Activated T-helper 1 cell treated with Interleukin-2 at 50 U/mL for 16 hours (primary cell): ENCODE measurements at regions not wholly inside any gene's neighbourhood (a gene's known extent, or its start where the extent isn't known, plus 50 kb on each side); places are given as distances from the start of the nearest gene placed in this dataset.
"Not testable (repeated sequence)": the region's sequence is repeated elsewhere in the genome, so short reads cannot be mapped to it uniquely, and the experiment has no call there.

Experiments used
- DNase-seq: peaks from one replicate; pipeline ENCODE4 v3.0.0-alpha.2; 2020; ENCODE audit warnings: low read depth

DNA sequence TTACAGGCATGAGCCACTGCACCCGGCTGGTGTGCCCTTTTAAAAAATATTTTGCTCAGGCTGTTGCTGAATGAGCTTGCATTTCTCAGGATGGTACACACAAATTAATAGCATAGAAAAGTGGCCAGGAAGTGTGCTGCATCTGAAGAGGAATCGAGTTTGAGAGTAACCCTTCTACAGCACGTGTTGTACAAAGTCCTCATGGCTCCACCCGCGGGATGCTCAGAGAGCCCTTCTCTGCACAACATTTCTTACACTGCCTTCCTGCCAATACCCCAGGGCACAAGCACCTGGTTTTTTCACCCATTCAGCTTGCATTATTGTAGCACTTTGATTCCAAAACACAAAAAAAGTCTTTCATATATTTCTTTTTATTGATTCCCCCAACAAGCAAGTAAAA, 90.1 kb upstream of the NEDD4L start:
- no peak for DNase-seq

DNA sequence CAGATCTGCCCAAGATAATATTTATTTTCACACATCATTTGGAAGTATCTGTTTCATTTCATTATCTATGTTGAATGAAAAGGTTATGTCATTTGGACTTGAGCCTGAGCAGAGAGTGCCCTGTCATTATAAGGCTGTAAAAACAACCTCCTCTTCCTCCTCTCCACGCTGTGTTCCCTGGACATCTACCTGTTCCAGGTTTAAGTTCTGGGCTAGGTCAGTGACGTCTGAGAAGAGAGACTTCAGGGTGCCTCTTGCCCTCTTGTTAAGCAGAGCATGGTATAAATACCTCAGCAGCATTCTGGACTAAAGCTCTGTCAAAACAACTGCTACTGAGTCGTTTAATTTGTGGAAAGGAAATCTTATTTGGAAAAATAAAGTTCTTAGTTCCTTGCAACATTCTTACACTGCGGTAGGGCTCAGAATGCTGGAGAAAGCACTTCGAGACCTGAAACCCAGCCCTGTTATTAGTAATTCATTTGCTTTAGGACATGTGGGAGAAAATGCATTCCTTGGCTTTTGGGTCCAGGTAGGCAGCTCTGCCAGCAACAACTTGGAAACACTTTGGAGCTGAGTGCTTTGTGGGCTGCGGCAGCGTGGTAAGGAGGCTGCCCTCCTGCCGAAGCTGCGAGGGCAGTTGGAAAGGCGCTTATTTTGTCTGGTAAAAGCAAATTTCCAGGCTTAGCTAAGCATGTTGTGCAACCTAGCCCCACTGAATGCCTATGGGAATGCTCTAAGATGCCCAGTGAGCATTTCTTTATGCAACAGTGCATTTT, 91.8 kb upstream of the NEDD4L start:
- DNase-seq = no peak

DNA sequence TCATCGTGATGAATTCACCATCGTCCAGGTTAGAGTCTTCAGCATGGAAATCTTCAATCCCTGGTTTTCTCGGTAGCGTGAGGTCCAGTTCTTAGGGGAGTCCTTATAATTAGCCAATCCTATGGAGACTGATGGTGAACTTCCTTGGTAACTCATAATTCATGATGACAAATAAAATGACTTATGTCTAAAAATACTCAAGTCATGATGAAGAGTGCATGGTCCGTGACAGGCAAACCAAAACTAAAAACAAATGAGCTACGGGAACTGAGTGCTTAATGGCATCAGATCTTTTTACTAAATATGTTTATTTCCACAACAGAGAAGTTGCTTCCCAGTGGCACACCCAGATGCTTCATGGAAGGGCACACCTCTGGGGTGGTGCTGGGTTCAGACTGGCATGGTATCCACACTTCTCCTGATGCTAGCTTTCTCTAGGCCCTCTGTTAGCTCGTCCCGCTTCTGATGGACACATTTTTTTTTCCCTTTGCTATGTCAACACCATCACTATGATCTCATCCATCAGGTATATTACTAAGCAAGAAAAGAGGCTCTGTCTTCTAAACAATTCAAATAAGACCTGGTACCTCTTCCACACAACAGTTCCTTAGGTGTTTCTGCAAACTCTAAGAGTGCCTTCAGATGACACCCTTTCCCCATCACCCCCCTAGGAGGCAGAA, 92.8 kb upstream of the NEDD4L start:
- no peak for DNase-seq

DNA sequence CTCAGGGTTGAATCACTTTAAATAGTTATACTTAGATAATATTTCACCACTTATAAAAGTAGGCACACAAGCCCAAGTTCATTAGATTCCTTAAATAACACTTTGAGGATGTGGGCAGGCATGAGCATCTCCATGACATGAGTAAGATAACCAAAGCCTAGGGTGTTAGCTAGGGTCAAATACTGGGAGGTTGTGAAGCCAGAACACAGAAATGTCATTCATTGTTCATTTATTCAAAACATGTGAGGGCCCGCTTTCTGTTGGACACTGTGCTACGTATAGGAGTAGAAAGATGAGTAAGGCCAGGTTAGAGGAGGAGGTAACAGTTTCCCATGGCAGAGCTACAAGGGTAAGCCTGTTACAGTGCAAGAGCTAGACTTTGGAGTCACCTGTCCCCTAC, 93.5 kb upstream of the NEDD4L start:
- DNase-seq = no peak

DNA sequence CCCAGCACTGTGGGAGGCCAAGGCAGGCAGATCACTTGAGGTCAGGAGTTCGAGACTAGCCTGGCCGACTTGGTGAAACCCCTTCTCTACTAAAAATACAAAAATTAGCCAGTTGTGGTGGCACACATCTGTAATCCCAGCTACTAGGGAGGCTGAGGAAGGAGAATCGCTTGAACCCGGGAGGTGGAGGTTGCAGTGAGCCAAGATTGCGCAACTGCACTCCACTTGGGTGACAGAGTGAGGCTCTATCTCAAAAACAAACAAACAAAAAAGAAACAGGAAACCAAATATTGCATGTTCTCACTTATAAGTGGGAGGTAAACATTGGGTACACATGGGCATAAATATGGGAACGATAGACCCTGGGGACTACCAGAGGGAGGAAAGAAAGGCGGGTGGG, 94.7 kb upstream of the NEDD4L start:
- not testable (repeated sequence) for DNase-seq

DNA sequence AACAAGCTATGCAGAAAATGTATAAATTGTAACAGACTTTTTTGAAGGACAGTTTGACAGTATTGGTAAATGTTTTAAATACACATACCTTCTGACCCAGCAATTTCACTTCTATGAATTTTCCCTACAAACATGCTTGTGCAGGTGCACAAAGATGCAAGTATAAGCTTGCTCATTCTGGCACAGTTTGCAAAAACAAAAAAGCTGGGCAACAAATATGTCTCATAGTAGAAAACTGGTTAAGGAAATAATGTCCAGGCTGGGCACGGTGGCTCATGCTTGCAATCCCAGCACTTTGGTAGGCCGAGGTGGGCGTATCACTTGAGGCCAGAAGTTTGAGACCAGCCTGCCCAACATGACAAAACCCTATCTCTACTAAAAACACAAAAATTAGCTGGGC, 96.9 kb upstream of the NEDD4L start:
- DNase-seq = no peak

DNA sequence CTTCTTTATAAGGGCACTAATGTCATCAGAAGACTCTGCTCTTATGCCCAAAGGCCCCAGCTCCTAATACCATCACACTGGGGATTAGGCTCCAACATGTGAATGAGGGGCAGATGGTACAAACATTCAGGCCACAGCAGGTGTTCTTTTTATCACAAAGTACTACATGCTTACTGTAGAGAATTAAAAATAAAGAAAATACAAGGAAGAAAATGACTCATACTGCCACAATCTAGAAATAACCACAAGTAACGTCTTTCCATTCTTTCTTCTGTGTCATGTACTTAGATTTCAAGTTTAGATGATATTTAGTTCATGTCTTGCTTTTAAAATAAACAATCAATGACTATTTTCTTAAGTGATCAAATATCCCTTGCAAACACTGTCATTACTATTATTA, 100.3 kb upstream of the NEDD4L start:
- no peak for DNase-seq

DNA sequence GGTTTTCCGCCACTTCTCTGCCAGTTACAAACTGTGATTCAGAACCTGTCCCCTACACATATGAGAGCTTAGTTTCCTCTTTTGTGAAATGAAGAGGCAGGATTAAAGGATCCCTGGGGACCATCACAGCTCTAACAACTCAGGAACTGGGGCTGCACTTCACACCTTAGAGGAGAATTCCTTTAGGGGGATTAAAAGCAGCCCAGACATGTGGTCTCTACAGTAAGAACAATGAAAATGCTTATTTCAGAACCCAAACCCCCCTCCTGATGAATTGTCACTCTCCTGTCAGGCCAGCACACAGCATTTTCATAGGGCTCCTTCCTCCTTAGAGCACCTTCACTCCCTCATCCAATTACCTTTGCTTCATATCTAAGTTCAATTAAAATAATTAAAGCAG, 101.5 kb upstream of the NEDD4L start:
- DNase-seq = no peak

DNA sequence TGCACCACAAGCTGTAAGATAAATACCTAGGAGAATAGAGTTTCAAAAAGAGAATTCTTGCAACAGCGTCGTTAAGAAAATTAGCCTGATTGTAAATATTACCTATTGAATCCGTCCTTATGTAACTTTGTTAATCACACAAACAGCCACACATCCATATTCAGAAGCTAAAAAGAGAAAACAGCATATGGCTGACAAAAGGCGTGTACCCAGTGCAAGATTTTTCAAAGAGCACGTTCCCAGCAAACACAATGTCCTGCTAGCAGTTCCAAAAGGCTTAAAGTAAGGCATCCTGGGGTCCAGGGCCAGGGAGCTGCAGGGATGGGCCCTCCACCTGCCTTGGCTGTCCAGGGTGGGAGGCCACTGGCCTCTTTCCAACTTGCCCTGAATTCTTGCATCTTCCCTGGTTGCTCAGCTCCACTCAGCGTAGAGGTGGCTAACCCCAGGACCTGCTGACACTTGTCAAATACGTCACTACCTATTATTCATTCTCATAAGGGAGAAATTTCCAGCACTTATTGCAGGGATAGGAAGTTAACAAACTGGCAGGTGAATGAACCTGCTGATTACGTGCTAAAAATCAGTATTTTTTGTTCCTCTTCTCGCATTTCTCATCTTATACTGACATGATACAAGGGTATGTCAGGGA, 102.1 kb upstream of the NEDD4L start:
- DNase-seq = no peak

DNA sequence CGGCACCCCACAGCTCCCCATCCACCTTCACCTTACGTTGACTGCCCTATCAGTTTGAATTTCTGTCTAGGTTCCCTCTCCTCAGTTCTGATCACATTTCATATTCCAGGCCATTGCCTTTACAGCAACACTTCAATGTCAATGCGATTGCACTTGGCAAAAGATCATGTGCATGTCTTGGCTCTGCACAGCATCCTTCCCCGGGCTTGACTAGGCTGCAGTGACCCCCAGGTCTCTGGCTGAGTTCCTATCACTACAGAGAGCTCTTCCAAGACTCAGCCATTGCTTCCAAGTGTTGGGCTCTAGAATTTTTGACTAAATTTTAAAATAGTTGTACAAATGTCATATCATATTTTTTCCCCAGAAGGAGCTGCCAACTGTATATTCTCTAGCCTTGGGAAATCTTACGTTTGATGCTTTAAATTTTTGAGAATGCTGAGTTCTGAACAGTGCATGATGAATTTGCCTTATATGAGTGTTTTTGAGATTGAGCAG, 103.8 kb upstream of the NEDD4L start:
- DNase-seq = no peak

DNA sequence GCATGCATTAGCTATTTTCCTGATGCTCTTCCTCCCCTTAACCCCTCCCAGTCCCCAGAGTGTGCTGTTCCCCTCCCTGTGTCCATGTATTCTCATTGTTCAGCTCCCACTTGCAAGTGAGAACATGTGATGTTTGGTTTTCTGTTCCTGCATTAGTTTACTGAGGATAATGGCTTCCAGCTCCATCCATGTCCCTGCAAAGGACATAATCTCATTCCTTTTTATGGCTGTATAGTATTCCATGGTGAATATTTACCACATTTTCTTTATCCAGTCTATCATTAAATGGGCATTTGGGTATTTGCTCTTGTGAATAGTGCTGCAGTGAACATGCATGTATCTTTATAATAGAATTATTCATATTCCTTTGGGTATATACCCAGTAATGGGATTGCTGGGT, 109.7 kb upstream of the NEDD4L start:
- DNase-seq = not testable (repeated sequence)

DNA sequence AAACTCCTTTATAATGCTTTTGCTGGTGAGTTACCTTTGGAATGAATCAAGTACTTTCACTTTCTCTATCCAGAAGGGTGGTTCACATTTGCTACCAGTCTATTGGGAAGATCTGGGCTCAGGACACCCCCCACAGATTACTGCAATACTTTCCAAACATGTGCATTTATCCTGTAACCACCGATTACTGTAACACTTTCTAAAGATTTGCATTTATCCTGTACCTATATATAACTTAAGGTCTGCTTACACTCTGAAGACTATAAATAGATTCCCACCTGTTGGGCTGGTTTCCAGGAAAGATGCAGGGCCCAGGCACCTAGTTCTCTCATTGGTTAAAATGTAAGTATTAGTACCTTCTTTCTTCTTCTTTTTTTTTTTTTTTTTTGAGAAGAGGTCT, 113.0 kb upstream of the NEDD4L start:
- DNase-seq = no peak

DNA sequence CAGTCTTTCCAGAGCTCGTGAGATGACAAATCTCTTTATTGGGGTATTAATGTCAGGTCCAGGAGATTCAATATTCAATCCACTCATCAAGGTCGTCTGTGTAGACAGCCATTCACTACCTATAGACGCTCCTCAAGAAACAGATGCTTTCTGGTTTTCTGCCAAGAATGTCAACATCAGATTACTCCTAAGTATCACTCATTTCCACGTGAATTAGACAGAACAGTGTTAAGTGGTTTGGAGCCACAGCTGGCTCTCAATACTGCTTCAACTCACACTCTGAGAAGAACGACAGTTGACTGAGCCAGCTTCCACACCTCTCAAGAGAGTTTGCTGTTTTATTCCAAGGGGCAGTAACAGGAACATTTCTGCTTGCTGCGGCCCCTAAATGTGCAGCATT, 113.5 kb upstream of the NEDD4L start:
- DNase-seq = no peak

DNA sequence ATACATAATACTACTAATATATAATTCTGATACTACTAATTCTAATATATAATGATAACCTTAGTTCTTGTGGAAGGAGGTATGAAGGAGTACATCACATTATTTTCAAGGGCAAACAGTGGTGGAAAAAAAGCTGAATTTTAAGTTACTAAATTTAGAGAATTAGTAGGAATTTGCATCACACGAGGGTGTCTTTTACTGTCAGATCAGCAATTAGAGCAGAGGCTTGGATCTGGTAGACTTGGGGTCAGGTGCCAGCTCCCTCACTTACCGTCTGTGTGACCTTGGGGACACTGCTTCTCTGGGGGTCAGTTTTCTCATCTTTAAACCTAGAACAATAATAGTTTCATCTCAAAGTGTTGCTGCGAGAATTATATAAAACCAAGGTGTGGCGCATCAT, 114.1 kb upstream of the NEDD4L start:
- DNase-seq = no peak

DNA sequence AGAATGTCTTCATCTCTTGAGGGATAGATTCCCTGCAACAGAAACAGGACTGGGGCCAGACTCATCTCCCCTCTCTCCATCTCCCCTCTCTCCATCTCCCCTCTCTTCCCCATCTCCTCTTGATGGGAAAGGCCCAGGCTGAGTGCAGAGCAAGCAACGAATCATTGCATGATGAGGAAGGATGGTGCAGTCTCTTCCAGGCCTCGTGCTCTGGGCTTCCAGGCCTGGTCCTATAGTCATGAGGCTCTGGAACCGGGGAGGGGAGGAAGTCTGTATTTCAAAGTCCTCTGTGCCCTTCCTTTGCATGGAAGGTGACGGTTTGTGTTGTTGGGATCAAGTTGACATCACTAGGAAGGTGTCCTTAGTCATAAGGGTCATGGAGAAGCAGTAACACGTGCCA, 115.6 kb upstream of the NEDD4L start:
- DNase-seq = no peak

DNA sequence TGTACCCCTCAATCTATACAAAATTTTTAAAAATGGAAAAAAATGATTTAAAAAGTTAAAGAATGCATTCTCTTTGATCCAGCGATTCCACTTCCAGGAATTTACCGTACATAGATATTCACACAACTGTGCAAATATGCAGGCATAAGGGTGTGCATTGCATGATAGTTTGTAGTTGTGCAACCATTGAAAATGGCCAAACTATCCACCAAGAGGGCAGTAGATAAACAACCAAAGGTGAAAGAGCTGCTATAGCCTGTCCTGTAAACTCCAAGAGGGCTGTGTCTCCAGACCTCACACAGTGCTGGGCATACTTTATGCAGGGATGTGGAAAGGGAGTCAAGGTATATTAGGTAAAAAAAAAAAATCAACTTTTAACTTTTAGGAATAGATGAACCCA, 116.5 kb upstream of the NEDD4L start:
- no peak for DNase-seq

DNA sequence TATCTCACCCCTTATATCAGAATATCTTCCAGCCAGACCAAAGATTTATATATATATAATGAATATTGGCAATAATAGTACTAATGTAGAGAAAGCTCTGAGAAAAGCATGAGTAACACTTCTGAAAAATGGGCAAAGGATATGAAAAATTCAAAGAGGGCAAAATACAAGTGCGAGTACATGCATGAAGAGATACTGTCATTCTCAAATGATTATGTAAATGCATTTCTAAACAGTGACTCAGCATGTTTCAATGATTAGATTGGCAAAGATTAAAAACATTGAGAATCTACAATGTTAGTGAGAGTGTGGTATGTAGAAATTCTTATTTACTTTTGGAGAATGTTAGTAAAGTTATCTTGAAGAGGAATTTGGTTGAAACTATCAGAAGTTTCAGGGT, 118.3 kb upstream of the NEDD4L start:
- DNase-seq = no peak

DNA sequence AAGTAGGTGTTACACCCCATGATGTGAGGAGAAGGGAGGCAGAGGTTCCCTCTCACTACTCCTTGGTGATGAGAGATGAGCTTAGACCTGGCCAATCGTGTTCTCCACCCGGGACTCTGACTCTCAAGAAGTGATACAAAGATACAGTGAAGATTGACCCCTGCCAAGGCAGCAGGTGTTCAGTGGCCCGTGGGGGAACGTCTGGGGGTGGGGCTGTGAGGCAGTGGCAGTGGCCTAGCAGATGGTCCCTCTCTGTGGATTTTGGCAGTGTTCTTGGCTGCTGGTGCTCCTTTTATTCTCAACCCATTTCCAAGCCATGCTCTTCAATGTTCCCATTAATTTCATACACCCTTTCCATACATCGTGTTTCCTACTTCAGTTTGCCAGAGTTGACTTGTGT, 120.4 kb upstream of the NEDD4L start:
- no peak for DNase-seq

DNA sequence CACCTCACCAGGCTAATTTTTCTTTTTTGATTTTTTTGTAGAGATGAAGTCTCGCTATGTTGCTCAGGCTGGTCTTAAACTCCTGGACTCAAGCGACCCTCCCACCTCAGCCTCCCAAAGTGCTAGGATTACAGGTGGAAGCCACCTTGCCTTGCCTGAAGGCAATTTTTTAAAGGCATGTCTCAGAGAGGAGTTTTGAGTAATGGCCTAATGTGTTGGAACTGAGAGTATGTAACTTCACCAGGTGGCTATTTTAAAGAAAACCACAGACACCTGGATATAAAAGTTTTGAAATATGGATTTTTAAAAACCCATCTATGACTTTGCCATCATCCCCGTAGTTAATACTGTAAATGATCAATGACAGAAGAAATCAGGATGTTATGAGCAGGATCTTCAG, 119.8 kb upstream of the ATP8B1 start:
- DNase-seq = no peak

DNA sequence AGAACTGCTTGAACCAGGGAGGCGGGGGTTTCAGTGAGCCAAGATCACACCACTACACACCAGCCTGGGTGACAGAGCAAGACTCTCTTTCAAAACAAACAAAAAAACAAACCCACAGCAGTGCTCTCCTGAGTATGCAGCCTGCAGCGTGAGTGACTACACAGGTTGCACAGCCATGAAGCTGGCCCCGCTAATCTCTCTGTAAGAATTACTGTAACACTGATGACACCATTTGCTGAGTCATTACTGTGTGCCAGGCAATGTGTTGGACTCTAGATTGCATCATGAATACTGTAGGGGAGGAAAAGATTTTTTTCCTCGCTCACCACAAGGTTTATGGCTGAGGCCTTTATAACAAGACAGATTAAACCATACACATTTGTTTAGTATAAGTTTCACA, 118.6 kb upstream of the ATP8B1 start:
- no peak for DNase-seq

DNA sequence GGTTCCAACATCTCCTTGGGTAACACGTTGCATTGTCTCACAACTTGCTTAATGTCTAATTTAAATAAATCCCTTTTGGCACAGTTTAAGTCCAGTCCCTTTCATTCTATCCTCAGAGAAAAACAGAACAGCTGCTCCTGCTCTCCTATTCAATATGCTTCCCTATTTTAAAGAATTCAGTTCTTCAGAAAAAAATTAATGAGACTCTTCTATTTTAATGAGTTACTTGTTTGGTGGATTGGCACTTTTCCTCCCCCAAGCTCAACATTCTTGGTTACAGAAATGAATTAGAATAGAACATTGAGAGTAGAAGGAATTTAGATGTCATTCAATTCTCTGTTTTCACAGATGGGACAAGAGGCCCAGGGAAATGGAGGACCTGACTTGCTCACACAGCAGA, 116.9 kb upstream of the ATP8B1 start:
- DNase-seq = no peak

DNA sequence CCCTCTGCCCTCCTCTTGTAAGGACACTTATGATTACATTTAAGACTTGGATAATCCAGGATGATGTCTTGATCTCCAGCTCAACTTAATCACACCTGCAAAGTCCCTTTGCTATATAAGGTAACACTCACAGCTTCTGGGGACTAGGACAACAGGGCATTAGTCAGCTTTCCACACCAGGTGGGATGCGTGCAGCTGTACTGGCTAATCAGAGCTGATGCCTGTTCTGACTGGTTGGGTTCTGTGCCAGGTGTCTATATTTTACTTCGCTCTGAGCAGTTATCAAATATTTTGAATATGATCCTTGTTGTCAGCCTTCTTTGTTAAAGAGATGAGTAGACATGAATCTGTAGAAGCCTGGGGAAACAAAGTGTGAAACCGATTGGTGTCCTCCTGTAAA, 115.5 kb upstream of the ATP8B1 start:
- DNase-seq = no peak

DNA sequence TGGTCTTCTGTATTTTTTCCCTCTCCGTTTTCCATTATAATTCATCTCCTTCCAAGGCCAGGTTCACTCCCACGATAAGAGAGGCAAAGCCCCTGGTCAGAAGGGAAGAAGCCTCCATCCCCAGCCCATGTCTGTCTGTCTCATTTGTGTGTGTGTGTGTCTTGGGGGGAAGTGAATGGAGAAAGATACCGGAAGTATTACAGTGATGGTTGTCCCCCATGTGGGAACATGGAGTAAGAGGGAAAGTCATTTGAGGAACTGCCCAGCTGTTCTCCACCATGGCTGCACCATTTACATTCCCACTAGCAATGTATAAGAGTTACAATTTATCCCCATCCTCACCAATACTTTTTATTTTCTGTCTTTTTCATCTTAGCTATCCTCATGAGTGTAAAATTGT, 113.6 kb upstream of the ATP8B1 start:
- no peak for DNase-seq
